Activated CD4-positive, alpha-beta T cell treated with anti-CD3 and anti-CD28 coated beads for 36 hours (primary cell): ENCODE measurements at regions not wholly inside any gene's neighbourhood (a gene's known extent, or its start where the extent isn't known, plus 50 kb on each side); places are given as distances from the start of the nearest gene placed in this dataset.

Experiments
- ATAC-seq: fragments of 200-7000 bp; cut with Tn5 transposase; one replicate; pipeline ENCODE4 v1.10.0; 2021; ENCODE audit warnings: mild to moderate bottlenecking, moderate library complexity
- CTCF ChIA-PET: fragments of 350-600 bp; sonication (Branson Sonifier 250); formaldehyde crosslinking; loops from one replicate; lab custom pipeline; 2021; ENCODE audit warnings: antibody characterized with exemption; lab: Charles Lee
- POLR2A ChIA-PET: fragments of 350-600 bp; sonication (Branson Sonifier 250); formaldehyde crosslinking; loops from one replicate; lab custom pipeline; 2021; ENCODE audit warnings: antibody characterized with exemption, inconsistent platforms; lab: Charles Lee
- DNase-seq: peaks from one replicate; pipeline ENCODE4 v3.0.0-alpha.2; 2020
- H3K27ac Mint-ChIP-seq: one replicate; pipeline ENCODE4 v1.8.0; 2021; ENCODE audit warnings: mixed read lengths
- H3K27me3 Mint-ChIP-seq: one replicate; pipeline ENCODE4 v1.8.0; 2021; ENCODE audit warnings: mixed read lengths
- H3K36me3 Mint-ChIP-seq: one replicate; pipeline ENCODE4 v1.8.0; 2021; ENCODE audit warnings: low read depth, mixed read lengths
- H3K4me1 Mint-ChIP-seq: one replicate; pipeline ENCODE4 v1.8.0; 2021; ENCODE audit warnings: mixed read lengths
- H3K4me3 Mint-ChIP-seq: one replicate; pipeline ENCODE4 v1.8.0; 2021; ENCODE audit warnings: mild to moderate bottlenecking, moderate library complexity, mixed read lengths
- H3K9me3 Mint-ChIP-seq: one replicate; pipeline ENCODE4 v1.8.0; 2021; ENCODE audit warnings: low read depth, mixed read lengths
- intact Hi-C, 2 experiments: fragments of 100-400 bp; cut with DNase I in 1 of 2; cut with micrococcal nuclease in 1 of 2; formaldehyde crosslinking; loops; one replicate each; pipeline versions ENCODE4 v1.14.2 to v1.15.1; 2022 to 2024; cut with DNase I, micrococcal nuclease

GRCh38 chr17:34715504-34715903, 136.1 kb downstream of the TMEM132E start:
- Mint-ChIP-seq H3K27me3 (peaks cover 7% of the 10 kb centered on the region), H3K36me3 (no peaks in the 10 kb centered on the region), H3K4me3 (no peak overlapping the region), H3K27ac (no peak overlapping the region), H3K9me3 (no peaks in the 10 kb centered on the region), H3K4me1 (no peaks in the 10 kb centered on the region)
- no peak for DNase-seq
- POLR2A ChIA-PET = no interaction called here
- CTCF ChIA-PET = no interaction called here
- intact Hi-C loops = no loop called here
- no peak for ATAC-seq

DNA sequence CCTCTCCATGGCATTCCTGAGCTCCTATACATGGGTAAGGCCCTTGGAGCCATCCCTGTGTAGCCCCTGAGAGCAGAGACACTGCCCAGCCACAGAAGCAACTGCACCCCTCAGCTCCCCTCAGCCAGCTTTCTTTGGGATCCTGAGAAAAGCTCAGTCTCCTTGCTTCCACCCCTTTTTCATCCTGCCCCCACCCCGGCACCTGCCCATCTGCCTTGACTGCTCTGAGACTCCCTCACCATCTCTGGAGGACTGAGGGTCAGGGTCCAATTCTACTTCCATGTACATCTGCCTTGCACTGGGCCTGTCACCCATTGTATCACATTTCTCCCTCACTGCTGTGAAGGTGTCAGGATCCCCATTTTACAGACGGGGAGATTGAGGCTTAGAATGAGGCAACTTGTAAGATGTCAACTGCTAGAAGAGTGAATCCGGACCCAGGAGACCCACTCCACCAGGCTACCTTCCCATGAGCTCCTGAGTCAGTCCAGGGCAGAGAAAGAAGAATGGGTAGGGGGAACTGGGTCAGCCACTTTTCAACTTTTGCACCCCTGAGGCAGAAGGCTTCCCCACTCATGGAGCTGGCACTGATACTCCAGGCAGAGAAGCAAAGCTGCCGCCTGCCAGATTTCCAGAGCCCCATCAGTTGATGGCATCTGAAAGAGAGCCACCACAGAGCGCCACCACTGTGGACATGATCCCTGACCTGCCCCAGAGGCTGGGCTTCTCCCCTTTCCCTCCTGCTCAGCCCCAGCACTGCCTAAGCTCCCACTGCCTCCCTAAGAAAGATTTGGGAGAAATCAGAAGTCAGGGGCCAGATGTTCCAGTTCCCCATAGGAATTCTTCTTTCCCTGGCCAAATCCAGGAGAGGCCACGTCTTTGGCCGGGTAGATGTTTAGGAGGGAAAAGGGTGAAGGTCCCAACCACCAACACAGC, 135.4 kb downstream of the TMEM132E start:
- no peaks in the 10 kb centered on the region for H3K9me3 Mint-ChIP-seq
- H3K4me3 Mint-ChIP-seq = no peak overlapping the region
- ATAC-seq (no peak), DNase-seq (no peak)
- ChIA-PET POLR2A (no interaction called here), CTCF (no interaction called here)
- H3K4me1 Mint-ChIP-seq = no peaks in the 10 kb centered on the region
- H3K27me3 Mint-ChIP-seq = peaks cover 6% of the 10 kb centered on the region
- H3K27ac Mint-ChIP-seq = no peak overlapping the region
- no peaks in the 10 kb centered on the region for H3K36me3 Mint-ChIP-seq
- intact Hi-C loops = no loop called here

- Mint-ChIP-seq H3K4me1 (no peaks in the 10 kb centered on the region), H3K4me3 (no peak overlapping the region), H3K36me3 (no peaks in the 10 kb centered on the region), H3K27ac (no peak overlapping the region), H3K9me3 (no peaks in the 10 kb centered on the region), H3K27me3 (peaks cover 6% of the 10 kb centered on the region)
- DNase-seq (no peak), ATAC-seq (no peak)
- ChIA-PET POLR2A (no interaction called here), CTCF (no interaction called here)
- intact Hi-C loops = no loop called here
Measured at GRCh38 chr17:34713687-34714086, 134.3 kb downstream of the TMEM132E start.

DNA sequence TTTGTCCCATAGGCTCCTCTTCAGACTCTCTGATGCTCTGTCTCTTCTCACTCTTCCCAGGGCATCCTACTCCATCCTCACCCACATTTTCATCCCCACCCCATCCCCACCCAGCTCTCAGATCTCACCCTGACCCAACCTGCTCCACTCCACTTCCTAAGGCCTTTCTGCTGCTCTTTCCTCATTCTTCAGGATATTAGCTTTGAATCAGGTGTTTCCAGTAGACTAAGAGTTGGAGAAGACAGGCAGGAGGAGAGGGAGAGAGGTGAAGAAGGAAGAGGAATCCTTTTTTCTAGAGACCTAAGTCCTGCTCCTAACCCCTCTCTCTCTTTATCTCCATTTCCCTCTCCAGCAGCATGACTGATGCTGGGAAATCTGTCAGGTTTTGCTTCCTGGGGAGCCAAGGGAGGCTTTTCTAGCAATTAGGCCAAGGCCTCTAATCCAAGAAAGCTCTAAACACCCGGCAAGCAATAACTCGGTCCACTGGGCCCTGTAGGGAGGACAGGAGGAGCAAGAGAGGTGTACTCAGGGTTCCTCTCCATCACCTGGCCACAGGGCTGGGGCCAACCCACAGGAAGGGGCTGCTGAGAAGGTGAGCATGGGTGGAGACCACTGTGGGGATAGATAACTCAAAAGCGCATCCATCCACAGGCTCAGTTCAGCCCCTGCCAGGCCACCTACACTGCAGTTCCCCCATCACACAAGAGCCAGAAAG, 133.3 kb downstream of the TMEM132E start:
- Mint-ChIP-seq H3K9me3 (no peaks in the 10 kb centered on the region), H3K4me1 (no peaks in the 10 kb centered on the region), H3K4me3 (no peak overlapping the region), H3K36me3 (no peaks in the 10 kb centered on the region), H3K27me3 (peaks cover 8% of the 10 kb centered on the region), H3K27ac (no peak overlapping the region)
- ChIA-PET POLR2A (no interaction called here), CTCF (interaction anchor here (0.5 kb wide), 1 partner anchor 203 kb away, joined by 3 read pairs; no protein-coding TSS in a partner anchor)
- ATAC-seq (no peak), DNase-seq (no peak)
- intact Hi-C loops = no loop called here

DNA sequence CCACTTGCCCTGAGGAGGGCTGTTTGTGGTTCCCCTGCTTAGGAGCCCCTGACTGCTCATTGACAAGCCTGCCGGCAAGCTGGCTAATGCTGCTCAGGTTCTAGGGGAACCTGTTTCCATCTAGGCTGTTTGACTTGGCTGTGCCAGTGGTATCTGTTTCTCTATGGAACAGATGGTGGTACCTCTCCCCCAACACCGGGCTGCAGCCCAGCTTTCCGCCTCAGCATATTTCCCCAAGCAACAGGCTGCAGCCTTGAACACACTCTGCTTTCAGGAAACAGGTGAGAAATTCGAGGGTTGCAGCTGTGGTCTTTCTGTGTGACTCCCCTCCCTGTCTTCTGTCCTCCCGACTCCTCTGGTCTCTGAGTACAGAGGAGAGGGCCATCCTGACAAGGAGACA, 132.3 kb downstream of the TMEM132E start:
- Mint-ChIP-seq H3K36me3 (no peaks in the 10 kb centered on the region), H3K4me3 (no peak overlapping the region), H3K9me3 (peaks cover 1% of the 10 kb centered on the region), H3K27ac (no peak overlapping the region), H3K27me3 (peaks cover 13% of the 10 kb centered on the region), H3K4me1 (no peaks in the 10 kb centered on the region)
- ATAC-seq (no peak), DNase-seq (no peak)
- intact Hi-C loops = no loop called here
- POLR2A ChIA-PET = no interaction called here
- CTCF ChIA-PET = no interaction called here

GRCh38 chr17:34710226-34710625, 130.8 kb downstream of the TMEM132E start:
- CTCF ChIA-PET = no interaction called here
- Mint-ChIP-seq H3K4me1 (no peaks in the 10 kb centered on the region), H3K27ac (no peak overlapping the region), H3K4me3 (no peak overlapping the region), H3K9me3 (peaks cover 3% of the 10 kb centered on the region), H3K36me3 (no peaks in the 10 kb centered on the region), H3K27me3 (peaks cover 17% of the 10 kb centered on the region)
- intact Hi-C loops = no loop called here
- DNase-seq (no peak), ATAC-seq (no peak)
- POLR2A ChIA-PET = no interaction called here

- Mint-ChIP-seq H3K4me1 (no peaks in the 10 kb centered on the region), H3K36me3 (no peaks in the 10 kb centered on the region), H3K27me3 (peaks cover 18% of the 10 kb centered on the region), H3K9me3 (peaks cover 3% of the 10 kb centered on the region), H3K27ac (no peak overlapping the region), H3K4me3 (no peak overlapping the region)
- DNase-seq (no peak), ATAC-seq (no peak)
- ChIA-PET POLR2A (no interaction called here), CTCF (interaction anchor here (0.6 kb wide), 1 partner anchor 9 kb away, joined by 4 read pairs; no protein-coding TSS in a partner anchor)
- intact Hi-C loops = no loop called here
Measured at GRCh38 chr17:34709158-34709754, 129.9 kb downstream of the TMEM132E start.

- Mint-ChIP-seq H3K4me1 (no peaks in the 10 kb centered on the region), H3K4me3 (no peak overlapping the region), H3K27me3 (peaks cover 23% of the 10 kb centered on the region), H3K9me3 (peaks cover 3% of the 10 kb centered on the region), H3K27ac (no peak overlapping the region), H3K36me3 (no peaks in the 10 kb centered on the region)
- intact Hi-C loops = no loop called here
- ChIA-PET POLR2A (no interaction called here), CTCF (interaction anchor here (0.7 to 0.8 kb wide), 2 partner anchors 22 to 417 kb away, joined by 3 to 4 read pairs; no protein-coding TSS in a partner anchor)
- peak; percentile 53 for DNase-seq
- no peak for ATAC-seq
Measured at GRCh38 chr17:34706029-34706428, 126.6 kb downstream of the TMEM132E start.

GRCh38 chr17:34703533-34703932, 124.2 kb downstream of the TMEM132E start:
- no peak for ATAC-seq
- intact Hi-C loops = no loop called here
- H3K4me1 Mint-ChIP-seq = no peaks in the 10 kb centered on the region
- H3K36me3 Mint-ChIP-seq = no peaks in the 10 kb centered on the region
- peak; percentile 60 for DNase-seq
- H3K9me3 Mint-ChIP-seq = peaks cover 3% of the 10 kb centered on the region
- H3K27me3 Mint-ChIP-seq = peaks cover 26% of the 10 kb centered on the region
- no peak overlapping the region for H3K4me3 Mint-ChIP-seq
- ChIA-PET CTCF (no interaction called here), POLR2A (no interaction called here)
- no peak overlapping the region for H3K27ac Mint-ChIP-seq

GRCh38 chr17:34699181-34699580, 119.8 kb downstream of the TMEM132E start:
- Mint-ChIP-seq H3K4me3 (no peak overlapping the region), H3K36me3 (no peaks in the 10 kb centered on the region), H3K4me1 (no peaks in the 10 kb centered on the region), H3K27ac (no peak overlapping the region), H3K27me3 (peaks cover 15% of the 10 kb centered on the region), H3K9me3 (no peaks in the 10 kb centered on the region)
- intact Hi-C loops = no loop called here
- DNase-seq (no peak), ATAC-seq (no peak)
- ChIA-PET CTCF (no interaction called here), POLR2A (no interaction called here)

DNA sequence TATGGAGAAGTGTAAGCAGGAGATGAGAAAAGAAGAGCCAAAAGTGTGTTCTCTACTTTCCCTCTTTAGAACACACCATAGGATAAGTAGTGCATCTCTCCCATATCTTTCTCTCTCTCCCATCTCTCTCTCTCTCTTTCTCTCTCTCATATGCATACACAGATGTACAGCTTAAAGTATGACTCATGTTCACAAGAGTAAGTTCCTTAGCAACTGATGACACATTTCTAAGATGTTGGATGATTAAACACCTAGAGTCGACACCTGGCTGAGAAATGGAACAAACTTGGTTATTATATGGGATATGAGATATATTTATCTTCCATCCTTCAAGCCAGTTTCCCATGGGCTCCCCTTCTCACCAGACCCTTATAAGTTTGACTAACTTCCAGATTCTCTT, 113.5 kb downstream of the TMEM132E start:
- ATAC-seq (peak; percentile 49), DNase-seq (no peak)
- intact Hi-C loops = no loop called here
- Mint-ChIP-seq H3K4me1 (no peaks in the 10 kb centered on the region), H3K27me3 (peaks cover 19% of the 10 kb centered on the region), H3K4me3 (no peak overlapping the region), H3K36me3 (peaks cover 2% of the 10 kb centered on the region), H3K27ac (no peak overlapping the region), H3K9me3 (peaks cover 8% of the 10 kb centered on the region)
- ChIA-PET POLR2A (no interaction called here), CTCF (no interaction called here)
